ENCODE measurements at regions not wholly inside any gene's neighbourhood (a gene's known extent, or its start where the extent isn't known, plus 50 kb on each side); places are given as distances from the start of the nearest gene placed in this dataset.

GRCh38 chr2:237150186-237150585 lies 64.5 kb downstream of the COPS8 start:
- no peak for DNase-seq

GRCh38 chr2:237150831-237151375 lies 65.2 kb downstream of the COPS8 start:
- DNase-seq, result no peak

GRCh38 chr2:237152361-237152760 lies 66.7 kb downstream of the COPS8 start:
- no peak for DNase-seq

GRCh38 chr2:237153181-237153580 lies 67.5 kb downstream of the COPS8 start:
- DNase-seq, result no peak

GRCh38 chr2:237154082-237154638 lies 68.5 kb downstream of the COPS8 start:
- peak; percentile 12 for DNase-seq

GRCh38 chr2:237154884-237155851 lies 69.5 kb downstream of the COPS8 start:
- DNase-seq, result no peak

- no peak for DNase-seq
These were observed 70.6 kb downstream of the COPS8 start for GRCh38 chr2:237156031-237156856.

- no peak for DNase-seq
These were observed 71.4 kb downstream of the COPS8 start for GRCh38 chr2:237156857-237157779.

GRCh38 chr2:237157780-237158102 lies 72.1 kb downstream of the COPS8 start:
- no peak for DNase-seq

- no peak for DNase-seq
These were observed 72.5 kb downstream of the COPS8 start for GRCh38 chr2:237158194-237158593.

GRCh38 chr2:237159006-237159911 lies 73.6 kb downstream of the COPS8 start:
- no peak for DNase-seq

GRCh38 chr2:237160271-237160919 lies 74.7 kb downstream of the COPS8 start:
- DNase-seq, result no peak

GRCh38 chr2:237161189-237161588 lies 75.5 kb downstream of the COPS8 start:
- no peak for DNase-seq

- no peak for DNase-seq
These were observed 77.3 kb downstream of the COPS8 start for GRCh38 chr2:237162959-237163358.

GRCh38 chr2:237164474-237165042 lies 78.9 kb downstream of the COPS8 start:
- no peak for DNase-seq

GRCh38 chr2:237165405-237166276 lies 80.0 kb downstream of the COPS8 start:
- no peak for DNase-seq

GRCh38 chr2:237167038-237167437 lies 81.3 kb downstream of the COPS8 start:
- no peak for DNase-seq

- DNase-seq, result no peak
These were observed 82.2 kb downstream of the COPS8 start for GRCh38 chr2:237167934-237168333.

GRCh38 chr2:237170020-237170419 lies 84.3 kb downstream of the COPS8 start:
- no peak for DNase-seq
